Colonic mucosa (tissue), 4 donors: ENCODE measurements at regions not wholly inside any gene's neighbourhood (a gene's known extent, or its start where the extent isn't known, plus 50 kb on each side); places are given as distances from the start of the nearest gene placed in this dataset.

ENCODE experiments used
- DNase-seq: peaks from one replicate; pipeline ENCODE4 v3.0.0-alpha.2; 2020
- H3K27ac ChIP-seq: fragments of 200-600 bp; one replicate; pipeline ENCODE4 v1.8.0; 2021
- H3K27me3 ChIP-seq: fragments of 200-600 bp; one replicate; pipeline ENCODE4 v1.8.0; 2021
- H3K36me3 ChIP-seq: fragments of 200-600 bp; one replicate; pipeline ENCODE4 v1.8.0; 2021
- H3K4me1 ChIP-seq: fragments of 200-600 bp; one replicate; pipeline ENCODE4 v1.8.0; 2021; ENCODE audit warnings: mild to moderate bottlenecking
- H3K4me3 ChIP-seq: fragments of 200-600 bp; one replicate; pipeline ENCODE4 v1.8.0; 2021
- H3K9ac ChIP-seq, 2 donors: one replicate each; pipeline ENCODE4 v1.7.0; 2013; ENCODE audit warnings: control low read depth in 2 of 2, low read depth in 2 of 2, low read length in 2 of 2
- H3K9me3 ChIP-seq: fragments of 200-600 bp; one replicate; pipeline ENCODE4 v1.8.0; 2021
- intact Hi-C: fragments of 100-400 bp; cut with DNase I; formaldehyde crosslinking; loops from one replicate; pipeline ENCODE4 v1.14.1; 2022
- TF ChIP-seq, protein P1 (sequence below): fragments of 200-600 bp; IDR thresholded peaks from one replicate; pipeline ENCODE4 v1.8.0; 2022; ENCODE audit warnings: antibody characterized with exemption, mild to moderate bottlenecking
- donor health status: healthy.
- donor health status: DM: no; HTN: no; CAD: no.
- donor health status: DM: no; HTN: no; CAD: no.

GRCh38 chr6:37559501-37559900 lies 59.8 kb upstream of the CCDC167 start:
- TF ChIP-seq, protein P1, sequence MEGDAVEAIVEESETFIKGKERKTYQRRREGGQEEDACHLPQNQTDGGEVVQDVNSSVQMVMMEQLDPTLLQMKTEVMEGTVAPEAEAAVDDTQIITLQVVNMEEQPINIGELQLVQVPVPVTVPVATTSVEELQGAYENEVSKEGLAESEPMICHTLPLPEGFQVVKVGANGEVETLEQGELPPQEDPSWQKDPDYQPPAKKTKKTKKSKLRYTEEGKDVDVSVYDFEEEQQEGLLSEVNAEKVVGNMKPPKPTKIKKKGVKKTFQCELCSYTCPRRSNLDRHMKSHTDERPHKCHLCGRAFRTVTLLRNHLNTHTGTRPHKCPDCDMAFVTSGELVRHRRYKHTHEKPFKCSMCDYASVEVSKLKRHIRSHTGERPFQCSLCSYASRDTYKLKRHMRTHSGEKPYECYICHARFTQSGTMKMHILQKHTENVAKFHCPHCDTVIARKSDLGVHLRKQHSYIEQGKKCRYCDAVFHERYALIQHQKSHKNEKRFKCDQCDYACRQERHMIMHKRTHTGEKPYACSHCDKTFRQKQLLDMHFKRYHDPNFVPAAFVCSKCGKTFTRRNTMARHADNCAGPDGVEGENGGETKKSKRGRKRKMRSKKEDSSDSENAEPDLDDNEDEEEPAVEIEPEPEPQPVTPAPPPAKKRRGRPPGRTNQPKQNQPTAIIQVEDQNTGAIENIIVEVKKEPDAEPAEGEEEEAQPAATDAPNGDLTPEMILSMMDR: no peak
- no peaks in the 10 kb centered on the region for H3K27me3 ChIP-seq

GRCh38 chr6:37559050-37559449 lies 59.4 kb upstream of the CCDC167 start:
- TF ChIP-seq, protein P1: no peak

More at GRCh38 chr6:37559501-37559900, 59.8 kb upstream of the CCDC167 start:
- Histone ChIP-seq H3K4me3 (no peak overlapping the region), H3K4me1 (no peaks in the 10 kb centered on the region), H3K27ac (no peak overlapping the region), H3K36me3 (no peaks in the 10 kb centered on the region), H3K9ac (no peak overlapping the region), H3K9me3 (no peaks in the 10 kb centered on the region)
- no peak for DNase-seq
- intact Hi-C loops: no loop called here

GRCh38 chr6:37558646-37559045 lies 59.0 kb upstream of the CCDC167 start:
- intact Hi-C loops: no loop called here
- H3K4me1 ChIP-seq: no peaks in the 10 kb centered on the region
- H3K9ac ChIP-seq: no peak overlapping the region
- TF ChIP-seq, protein P1: no peak
- no peaks in the 10 kb centered on the region for H3K36me3 ChIP-seq
- H3K27me3 ChIP-seq: no peaks in the 10 kb centered on the region
- no peaks in the 10 kb centered on the region for H3K9me3 ChIP-seq
- DNase-seq: no peak
- H3K27ac ChIP-seq: no peak overlapping the region
- no peak overlapping the region for H3K4me3 ChIP-seq

More at GRCh38 chr6:37559050-37559449, 59.4 kb upstream of the CCDC167 start:
- no peak overlapping the region for H3K9ac ChIP-seq
- H3K4me3 ChIP-seq: no peak overlapping the region
- intact Hi-C loops: no loop called here
- no peaks in the 10 kb centered on the region for H3K9me3 ChIP-seq
- no peaks in the 10 kb centered on the region for H3K36me3 ChIP-seq
- H3K27me3 ChIP-seq: no peaks in the 10 kb centered on the region
- H3K4me1 ChIP-seq: no peaks in the 10 kb centered on the region
- no peak overlapping the region for H3K27ac ChIP-seq
- DNase-seq: no peak

- TF ChIP-seq, protein P1: no peak
- H3K27me3 ChIP-seq: no peaks in the 10 kb centered on the region
- intact Hi-C loops: no loop called here
- no peak for DNase-seq
- H3K27ac ChIP-seq: no peak overlapping the region
- H3K4me3 ChIP-seq: no peak overlapping the region
- no peak overlapping the region for H3K9ac ChIP-seq
- H3K9me3 ChIP-seq: no peaks in the 10 kb centered on the region
- H3K36me3 ChIP-seq: no peaks in the 10 kb centered on the region
- no peaks in the 10 kb centered on the region for H3K4me1 ChIP-seq
Measured at GRCh38 chr6:37558168-37558567, 58.5 kb upstream of the CCDC167 start.

DNA sequence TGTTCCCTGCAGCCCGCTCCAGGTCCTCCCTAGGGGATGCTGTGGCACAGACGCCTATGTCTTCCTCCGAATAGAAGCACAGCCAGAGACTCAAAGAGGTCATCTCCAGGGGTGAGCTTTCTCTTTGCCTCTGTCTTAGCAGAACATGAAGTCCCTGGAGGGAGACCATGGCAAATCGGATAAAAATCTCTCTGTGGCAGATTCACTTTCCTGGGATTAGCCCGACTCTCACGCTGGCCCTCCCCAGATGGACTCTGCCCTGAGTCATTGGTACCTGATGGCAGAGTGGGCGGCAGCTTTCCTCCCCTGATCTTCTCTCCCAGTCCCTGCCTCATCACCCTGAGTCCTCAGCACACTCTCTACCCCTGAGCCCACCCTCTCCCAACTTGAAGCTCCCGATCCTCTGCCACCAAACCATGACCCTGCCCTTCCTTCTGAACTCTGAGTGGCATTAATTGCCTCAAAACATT lies 58.0 kb upstream of the CCDC167 start:
- no peak overlapping the region for H3K27ac ChIP-seq
- no peak overlapping the region for H3K9ac ChIP-seq
- intact Hi-C loops: no loop called here
- TF ChIP-seq, protein P1: no peak
- H3K36me3 ChIP-seq: no peaks in the 10 kb centered on the region
- no peak for DNase-seq
- no peaks in the 10 kb centered on the region for H3K27me3 ChIP-seq
- H3K4me3 ChIP-seq: no peak overlapping the region
- no peaks in the 10 kb centered on the region for H3K4me1 ChIP-seq
- H3K9me3 ChIP-seq: no peaks in the 10 kb centered on the region
